A549 (cell line): ENCODE measurements at regions not wholly inside any gene's neighbourhood (a gene's known extent, or its start where the extent isn't known, plus 50 kb on each side); places are given as distances from the start of the nearest gene placed in this dataset.

Experiments used
- ATAC-seq, 2 experiments: fragments of 200-7000 bp in 1 of 2; fragments of >200 bp in 1 of 2; cut with Nextera tagmentation in 1 of 2; cut with Tn5 transposase in 1 of 2; 3 replicates each; pipeline versions ENCODE4 v1.8.0 to v1.9.1; 2018 to 2020; ENCODE audit warnings: mild to moderate bottlenecking in 1 of 2, moderate library complexity in 1 of 2
- CTCF ChIA-PET: fragments of 300-600 bp; sonication (Branson Sonifier 250); formaldehyde crosslinking; extraction: SDS; loops from one replicate; lab custom pipeline; 2021; ENCODE audit warnings: antibody characterized with exemption, inconsistent platforms; lab: Yijun Ruan, JAX
- POLR2A ChIA-PET: fragments of 350-600 bp; formaldehyde crosslinking; extraction: SDS; loops from one replicate; lab custom pipeline; 2021; ENCODE audit warnings: antibody characterized with exemption, inconsistent platforms; lab: Yijun Ruan, JAX
- DNase-seq, 2 experiments: peaks; one replicate each; pipeline versions ENCODE4 v3.0.0 to v3.0.0-alpha.2; 2011 to 2016; ENCODE audit warnings: low read depth in 1 of 2, low spot score in 1 of 2
- FAIRE-seq: peaks from 2 replicates; lab custom pipeline; 2011; peaks lifted over from hg19 to GRCh38; lab: Jason Lieb, UNC
- H3K27ac ChIP-seq, 2 experiments: fragments of >200 bp; sonication (Bioruptor Twin); formaldehyde crosslinking; 3 replicates each; pipeline ENCODE4 v1.5.1; 2016 to 2017
- H3K4me1 ChIP-seq: fragments of >200 bp; sonication (Bioruptor Twin); formaldehyde crosslinking; 3 replicates; pipeline ENCODE4 v1.6.1; 2016
- H3K4me2 ChIP-seq: fragments of >200 bp; sonication (Bioruptor Twin); formaldehyde crosslinking; 3 replicates; pipeline ENCODE4 v1.6.1; 2016
- H3K4me3 ChIP-seq: fragments of >200 bp; sonication (Bioruptor Twin); formaldehyde crosslinking; 3 replicates; pipeline ENCODE4 v1.5.1; 2016
- H3K9me3 ChIP-seq: fragments of >200 bp; sonication (Bioruptor Twin); formaldehyde crosslinking; 3 replicates; pipeline ENCODE4 v1.6.1; 2016
- BHLHE40 ChIP-seq: IDR thresholded peaks from 2 replicates; pipeline ENCODE4 v1.6.1; 2012; ENCODE audit warnings: low read depth, low read length, inconsistent platforms
- CBX2 ChIP-seq: fragments of 200-600 bp; sonication (generic); IDR thresholded peaks from 2 replicates; pipeline ENCODE4 v1.6.1; 2016; ENCODE audit warnings: low read depth, mild to moderate bottlenecking, borderline replicate concordance
- CEBPB ChIP-seq, 2 experiments: fragments of >200 bp in 1 of 2; sonication (Bioruptor Twin) in 1 of 2; formaldehyde crosslinking in 1 of 2; IDR thresholded peaks; 2 replicates each; pipeline ENCODE4 v1.6.1; 2012 to 2016
- CHD2 ChIP-seq: fragments of 150-350 bp; IDR thresholded peaks from 2 replicates; pipeline ENCODE4 v1.6.1; 2014; ENCODE audit warnings: low read length; ENCODE audit not compliant: partially characterized antibody
- EHMT2 ChIP-seq: fragments of 200-600 bp; sonication (generic); IDR thresholded peaks from 2 replicates; pipeline ENCODE4 v1.6.1; 2016; ENCODE audit warnings: antibody characterized with exemption, low read depth, mild to moderate bottlenecking, moderate library complexity
- EP300 ChIP-seq, 2 experiments: fragments of >200 bp; sonication (Bioruptor Twin); formaldehyde crosslinking; IDR thresholded peaks; 2 replicates in 1 of 2; 3 replicates in 1 of 2; pipeline ENCODE4 v1.6.1; 2016 to 2017
- ESRRA ChIP-seq: fragments of 150-350 bp; IDR thresholded peaks from 2 replicates; pipeline ENCODE4 v1.6.1; 2014; ENCODE audit warnings: mild to moderate bottlenecking, low read length, borderline replicate concordance
- FOSB ChIP-seq: fragments of 250-450 bp; sonication (Bioruptor Pico); IDR thresholded peaks from 2 replicates; pipeline ENCODE4 v1.5.0; 2020; ENCODE audit warnings: mild to moderate bottlenecking, moderate library complexity
- HDAC2 ChIP-seq: fragments of 200-600 bp; sonication (generic); IDR thresholded peaks from 2 replicates; pipeline ENCODE4 v1.6.1; 2016
- MAZ ChIP-seq: fragments of 150-350 bp; IDR thresholded peaks from 2 replicates; pipeline ENCODE4 v1.6.1; 2014; ENCODE audit warnings: antibody characterized with exemption, low read depth, low read length, borderline replicate concordance
- NPAS2 ChIP-seq: fragments of 250-450 bp; sonication (Bioruptor Pico); IDR thresholded peaks from 2 replicates; pipeline ENCODE4 v1.8.0; 2022; ENCODE audit warnings: mild to moderate bottlenecking, moderate library complexity, borderline replicate concordance
- PHF8 ChIP-seq: fragments of 200-600 bp; sonication (generic); IDR thresholded peaks from 2 replicates; pipeline ENCODE4 v1.6.1; 2016; ENCODE audit warnings: low read depth, mild to moderate bottlenecking, antibody characterized with exemption, moderate library complexity, borderline replicate concordance
- POLR2A ChIP-seq: IDR thresholded peaks from 2 replicates; pipeline ENCODE4 v1.6.1; 2012; ENCODE audit warnings: mild to moderate bottlenecking, low read length
- RAD21 ChIP-seq, 2 experiments: fragments of >200 bp in 1 of 2; sonication (Bioruptor Twin) in 1 of 2; formaldehyde crosslinking in 1 of 2; IDR thresholded peaks in 1 of 2; conservative IDR thresholded peaks in 1 of 2; 2 replicates in 1 of 2; 3 replicates in 1 of 2; pipeline ENCODE4 v1.6.1; 2012 to 2018; ENCODE audit warnings: inconsistent platforms in 1 of 2
- RARB ChIP-seq: fragments of 250-450 bp; sonication (Bioruptor Pico); IDR thresholded peaks from 2 replicates; pipeline ENCODE4 v1.8.0; 2021; ENCODE audit warnings: mild to moderate bottlenecking, moderate library complexity
- SMC3 ChIP-seq: fragments of >200 bp; sonication (Bioruptor Twin); formaldehyde crosslinking; IDR thresholded peaks from 3 replicates; pipeline ENCODE4 v1.6.1; 2018; ENCODE audit warnings: inconsistent platforms
- SREBF2 ChIP-seq: fragments of 450-650 bp; IDR thresholded peaks from 2 replicates; pipeline ENCODE4 v1.6.1; 2014; ENCODE audit warnings: mild to moderate bottlenecking, moderate library complexity
- TFCP2L1 ChIP-seq: fragments of 250-450 bp; sonication (Bioruptor Pico); IDR thresholded peaks from 2 replicates; pipeline ENCODE4 v1.5.0; 2021; ENCODE audit warnings: mild to moderate bottlenecking
- TP53 ChIP-seq: fragments of 250-450 bp; sonication (Bioruptor Pico); IDR thresholded peaks from 2 replicates; pipeline ENCODE4 v1.5.0; 2021; ENCODE audit warnings: mild to moderate bottlenecking, moderate library complexity
- ZNF302 ChIP-seq: fragments of 250-450 bp; sonication (Bioruptor Pico); IDR thresholded peaks from 2 replicates; pipeline ENCODE4 v1.9.0; 2021; ENCODE audit warnings: inconsistent platforms, mild to moderate bottlenecking, moderate library complexity
- WGBS: methylation state at CpG from one replicate; pipeline ENCODE4 v1.1.6; 2017; ENCODE audit errors: missing lambda C conversion rate; 5-methylcytosine and 5-hydroxymethylcytosine counted together
- TF ChIP-seq, protein P1 (sequence below): IDR thresholded peaks from 2 replicates; pipeline ENCODE4 v1.6.1; 2012
- TF ChIP-seq, protein P2 (sequence below): fragments of >200 bp; sonication (Bioruptor Twin); formaldehyde crosslinking; IDR thresholded peaks from 3 replicates; pipeline ENCODE4 v1.6.1; 2016
- TF ChIP-seq, protein P3 (sequence below): IDR thresholded peaks from 2 replicates; pipeline ENCODE4 v1.6.1; 2012; ENCODE audit warnings: low read depth, borderline replicate concordance
- TF ChIP-seq, protein P4 (sequence below): fragments of >200 bp; sonication (Bioruptor Twin); formaldehyde crosslinking; IDR thresholded peaks from 3 replicates; pipeline ENCODE4 v1.5.1; 2016

DNA sequence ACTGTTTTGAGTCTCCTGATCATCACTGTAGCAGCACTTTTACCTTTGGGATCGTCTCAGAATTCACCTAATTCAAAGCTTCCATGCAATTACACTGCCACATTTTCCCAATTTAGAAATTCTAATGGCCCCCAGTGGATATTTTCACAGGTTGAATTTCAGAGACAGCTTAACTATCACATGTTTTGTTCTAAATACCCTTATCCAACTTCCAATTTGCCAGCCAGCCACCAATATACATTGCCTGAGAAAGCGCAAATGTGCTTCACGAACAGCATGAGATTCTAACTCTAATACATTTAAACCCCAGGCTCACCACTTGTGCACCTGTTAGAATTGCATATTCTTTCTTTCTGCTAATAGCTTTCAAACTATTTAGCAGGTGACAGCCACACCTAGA, 1160.9 kb upstream of the TMEM132C start:
- TF ChIP-seq EHMT2 (no peak), CHD2 (no peak), POLR2A (no peak), CBX2 (no peak), TFCP2L1 (CRISPR knock-in tag) (no peak), CEBPB (IDR thresholded peaks at IDR 0.05) (no peak), TP53 (CRISPR knock-in tag) (no peak), FOSB (CRISPR knock-in tag) (no peak), BHLHE40 (no peak), ZNF302 (no peak)
- TF ChIP-seq, protein P1, sequence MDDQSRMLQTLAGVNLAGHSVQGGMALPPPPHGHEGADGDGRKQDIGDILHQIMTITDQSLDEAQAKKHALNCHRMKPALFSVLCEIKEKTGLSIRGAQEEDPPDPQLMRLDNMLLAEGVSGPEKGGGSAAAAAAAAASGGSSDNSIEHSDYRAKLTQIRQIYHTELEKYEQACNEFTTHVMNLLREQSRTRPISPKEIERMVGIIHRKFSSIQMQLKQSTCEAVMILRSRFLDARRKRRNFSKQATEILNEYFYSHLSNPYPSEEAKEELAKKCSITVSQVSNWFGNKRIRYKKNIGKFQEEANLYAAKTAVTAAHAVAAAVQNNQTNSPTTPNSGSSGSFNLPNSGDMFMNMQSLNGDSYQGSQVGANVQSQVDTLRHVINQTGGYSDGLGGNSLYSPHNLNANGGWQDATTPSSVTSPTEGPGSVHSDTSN: no peak
- TF ChIP-seq, protein P2, sequence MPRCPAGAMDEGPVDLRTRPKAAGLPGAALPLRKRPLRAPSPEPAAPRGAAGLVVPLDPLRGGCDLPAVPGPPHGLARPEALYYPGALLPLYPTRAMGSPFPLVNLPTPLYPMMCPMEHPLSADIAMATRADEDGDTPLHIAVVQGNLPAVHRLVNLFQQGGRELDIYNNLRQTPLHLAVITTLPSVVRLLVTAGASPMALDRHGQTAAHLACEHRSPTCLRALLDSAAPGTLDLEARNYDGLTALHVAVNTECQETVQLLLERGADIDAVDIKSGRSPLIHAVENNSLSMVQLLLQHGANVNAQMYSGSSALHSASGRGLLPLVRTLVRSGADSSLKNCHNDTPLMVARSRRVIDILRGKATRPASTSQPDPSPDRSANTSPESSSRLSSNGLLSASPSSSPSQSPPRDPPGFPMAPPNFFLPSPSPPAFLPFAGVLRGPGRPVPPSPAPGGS: no peak
- TF ChIP-seq, protein P3, sequence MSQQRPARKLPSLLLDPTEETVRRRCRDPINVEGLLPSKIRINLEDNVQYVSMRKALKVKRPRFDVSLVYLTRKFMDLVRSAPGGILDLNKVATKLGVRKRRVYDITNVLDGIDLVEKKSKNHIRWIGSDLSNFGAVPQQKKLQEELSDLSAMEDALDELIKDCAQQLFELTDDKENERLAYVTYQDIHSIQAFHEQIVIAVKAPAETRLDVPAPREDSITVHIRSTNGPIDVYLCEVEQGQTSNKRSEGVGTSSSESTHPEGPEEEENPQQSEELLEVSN: no peak
- ATAC-seq (no peak), DNase-seq (no peak), FAIRE-seq (no peak)
- H3K4me2 ChIP-seq: no peak overlapping the region
- CTCF ChIA-PET: interaction anchor here (0.8 to 3.5 kb wide), 2 partner anchors 14 to 275 kb away, joined by 3 to 33 read pairs; no protein-coding TSS in a partner anchor
- POLR2A ChIA-PET: no interaction called here
- WGBS: 81% methylated on average over 3 of the region's 3 CpGs
- H3K4me1 ChIP-seq: peaks cover 17% of the 10 kb centered on the region; the same call in 2 of the 3 replicates
- H3K9me3 ChIP-seq: no peaks in the 10 kb centered on the region
- no peak overlapping the region for H3K4me3 ChIP-seq
- no peak overlapping the region for H3K27ac ChIP-seq

DNA sequence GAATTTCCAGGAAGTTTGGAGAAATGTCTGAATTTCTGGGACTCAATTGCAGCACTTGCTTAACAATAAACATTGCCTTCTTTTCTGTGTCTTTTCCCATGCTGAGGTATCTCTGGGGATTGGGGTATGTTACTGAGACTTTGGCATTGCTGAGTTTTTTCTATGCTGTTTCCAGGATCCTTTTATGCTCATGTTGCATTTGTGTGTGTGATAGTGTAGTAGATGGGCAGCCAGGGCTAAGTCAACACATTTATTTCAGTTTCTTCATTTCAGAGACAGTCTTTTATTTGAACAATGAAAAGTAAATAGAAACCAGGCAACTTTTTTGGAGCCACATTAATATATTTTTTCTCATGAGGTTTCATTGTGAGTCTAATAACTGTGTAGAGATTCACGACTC, 1160.3 kb upstream of the TMEM132C start:
- no peak for TF ChIP-seq ESRRA
- no peak overlapping the region for H3K27ac ChIP-seq
- H3K9me3 ChIP-seq: no peaks in the 10 kb centered on the region
- ChIA-PET POLR2A (no interaction called here), CTCF (interaction anchor here (0.6 to 3.5 kb wide), 4 partner anchors 12 to 275 kb away, joined by 3 to 33 read pairs (median 8); no protein-coding TSS in a partner anchor)
- FAIRE-seq: no peak
- no peak overlapping the region for H3K4me2 ChIP-seq
- no peak for DNase-seq
- no peak for ATAC-seq
- peaks cover 17% of the 10 kb centered on the region; the same call in 2 of the 3 replicates for H3K4me1 ChIP-seq
- H3K4me3 ChIP-seq: no peak overlapping the region
- 37% methylated on average over 1 of the region's 1 CpG for WGBS

DNA sequence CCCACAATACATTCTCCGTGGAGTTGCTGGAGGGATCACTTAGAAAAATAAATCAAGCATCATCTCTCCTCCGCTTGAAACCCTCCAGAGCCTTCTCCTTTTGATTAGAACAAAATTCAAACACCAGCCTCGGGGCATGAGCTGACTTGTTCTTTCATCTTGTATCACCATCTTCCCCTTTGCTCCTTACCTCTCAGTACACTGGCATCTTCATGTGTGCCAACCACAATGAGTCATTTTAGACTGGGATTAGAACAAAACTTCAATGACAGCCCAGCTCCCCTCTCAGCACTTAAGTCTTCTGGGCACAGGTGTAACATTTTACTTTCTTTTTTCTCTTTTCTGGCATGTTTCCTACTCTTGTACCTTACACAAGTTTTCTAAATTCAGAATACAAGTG, 1159.2 kb upstream of the TMEM132C start:
- POLR2A ChIA-PET: interaction anchor here (1.0 kb wide), 1 partner anchor 38 kb away, joined by 4 read pairs; no protein-coding TSS in a partner anchor

More for the DNA sequence above, 1159.2 kb upstream of the TMEM132C start:
- H3K4me3 ChIP-seq: no peak overlapping the region
- no peak overlapping the region for H3K27ac ChIP-seq
- no peaks in the 10 kb centered on the region for H3K9me3 ChIP-seq
- peak in 1 of 2 experiments; percentile 40; a peak in 2 of 6 replicates for ATAC-seq
- DNase-seq: no peak
- H3K4me2 ChIP-seq: peak overlapping the region; percentile 34; the same call in 1 of the 3 replicates
- no peak for FAIRE-seq
- H3K4me1 ChIP-seq: peaks cover 17% of the 10 kb centered on the region; the same call in 2 of the 3 replicates
- TF ChIP-seq TP53 (CRISPR knock-in tag) (no peak), ESRRA (no peak), RARB (CRISPR knock-in tag) (no peak), NPAS2 (CRISPR knock-in tag) (no peak), SMC3 (no peak), SREBF2 (no peak), FOSB (CRISPR knock-in tag) (no peak), CEBPB (IDR thresholded peaks at IDR 0.05) (no peak), PHF8 (no peak), RAD21 (conservative IDR thresholded peaks at IDR 0.05 in 1 of 2, IDR thresholded peaks at IDR 0.05 in 1 of 2) (no peak), HDAC2 (no peak), MAZ (no peak), EP300 (IDR thresholded peaks at IDR 0.05) (no peak)
- TF ChIP-seq, protein P4, sequence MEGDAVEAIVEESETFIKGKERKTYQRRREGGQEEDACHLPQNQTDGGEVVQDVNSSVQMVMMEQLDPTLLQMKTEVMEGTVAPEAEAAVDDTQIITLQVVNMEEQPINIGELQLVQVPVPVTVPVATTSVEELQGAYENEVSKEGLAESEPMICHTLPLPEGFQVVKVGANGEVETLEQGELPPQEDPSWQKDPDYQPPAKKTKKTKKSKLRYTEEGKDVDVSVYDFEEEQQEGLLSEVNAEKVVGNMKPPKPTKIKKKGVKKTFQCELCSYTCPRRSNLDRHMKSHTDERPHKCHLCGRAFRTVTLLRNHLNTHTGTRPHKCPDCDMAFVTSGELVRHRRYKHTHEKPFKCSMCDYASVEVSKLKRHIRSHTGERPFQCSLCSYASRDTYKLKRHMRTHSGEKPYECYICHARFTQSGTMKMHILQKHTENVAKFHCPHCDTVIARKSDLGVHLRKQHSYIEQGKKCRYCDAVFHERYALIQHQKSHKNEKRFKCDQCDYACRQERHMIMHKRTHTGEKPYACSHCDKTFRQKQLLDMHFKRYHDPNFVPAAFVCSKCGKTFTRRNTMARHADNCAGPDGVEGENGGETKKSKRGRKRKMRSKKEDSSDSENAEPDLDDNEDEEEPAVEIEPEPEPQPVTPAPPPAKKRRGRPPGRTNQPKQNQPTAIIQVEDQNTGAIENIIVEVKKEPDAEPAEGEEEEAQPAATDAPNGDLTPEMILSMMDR: no peak
- CTCF ChIA-PET: interaction anchor here (0.6 to 3.5 kb wide), 19 partner anchors 11 to 274 kb away, joined by 3 to 33 read pairs (median 4); no protein-coding TSS in a partner anchor
- WGBS: 38% methylated on average over 3 of the region's 3 CpGs
